ENCODE measurements at regions not wholly inside any gene's neighbourhood (a gene's known extent, or its start where the extent isn't known, plus 50 kb on each side); places are given as distances from the start of the nearest gene placed in this dataset.

DNA sequence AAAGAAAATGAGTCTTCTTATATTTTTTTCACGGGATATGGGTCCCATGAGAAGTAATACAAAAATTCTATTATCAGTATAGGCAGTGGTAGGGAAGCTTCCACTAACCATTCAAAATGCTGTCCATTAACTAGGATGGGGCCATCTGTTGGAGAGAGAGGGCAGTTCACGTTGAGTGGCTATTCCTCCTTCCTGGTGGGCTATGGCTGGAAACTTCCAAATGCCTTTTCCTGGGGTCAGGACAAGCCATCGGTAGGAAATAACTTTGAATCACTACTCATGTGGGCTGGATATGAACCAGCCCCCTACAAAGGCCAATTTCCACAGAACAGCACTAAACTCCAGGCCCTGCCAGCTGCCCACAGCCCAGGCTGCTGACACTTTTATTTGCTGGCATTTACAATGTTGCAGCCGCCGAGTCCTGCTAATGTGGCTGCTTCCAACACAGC, 156.1 kb upstream of the HNRNPA3 start:
- no peak for ATAC-seq
- no peaks in the 10 kb centered on the region for H3K36me3 Mint-ChIP-seq
- no peak for DNase-seq
- 100% methylated on average over 4 of the region's 5 CpGs for WGBS (ENCODE audit: insufficient coverage)
- peaks cover 0 to 9% of the 10 kb centered on the region in 2 donors for H3K27me3 Mint-ChIP-seq (ENCODE audit: low read depth in 2 of 2)
- Histone ChIP-seq H3K27ac (ENCODE audit: low read length) (no peak overlapping the region), H3K27me3 (ENCODE audit: control insufficient read depth, insufficient read depth, low read length) (no peaks in the 10 kb centered on the region), H3K9me3 (ENCODE audit: control insufficient read depth, insufficient read depth, low read length) (no peaks in the 10 kb centered on the region), H3K4me1 (ENCODE audit: control insufficient read depth, insufficient read depth, low read length) (no peaks in the 10 kb centered on the region), H3K36me3 (ENCODE audit: control insufficient read depth, insufficient read depth, low read length) (no peaks in the 10 kb centered on the region), H3K4me3 (ENCODE audit: low read length) (no peak overlapping the region)
- no peak overlapping the region for H3K27ac Mint-ChIP-seq
- H3K9me3 Mint-ChIP-seq, result no peaks in the 10 kb centered on the region
- intact Hi-C loops (cut with micrococcal nuclease), result no loop called here
- no peak overlapping the region for H3K4me3 Mint-ChIP-seq
- H3K4me1 Mint-ChIP-seq, result no peaks in the 10 kb centered on the region
- TF ChIP-seq, protein P1, sequence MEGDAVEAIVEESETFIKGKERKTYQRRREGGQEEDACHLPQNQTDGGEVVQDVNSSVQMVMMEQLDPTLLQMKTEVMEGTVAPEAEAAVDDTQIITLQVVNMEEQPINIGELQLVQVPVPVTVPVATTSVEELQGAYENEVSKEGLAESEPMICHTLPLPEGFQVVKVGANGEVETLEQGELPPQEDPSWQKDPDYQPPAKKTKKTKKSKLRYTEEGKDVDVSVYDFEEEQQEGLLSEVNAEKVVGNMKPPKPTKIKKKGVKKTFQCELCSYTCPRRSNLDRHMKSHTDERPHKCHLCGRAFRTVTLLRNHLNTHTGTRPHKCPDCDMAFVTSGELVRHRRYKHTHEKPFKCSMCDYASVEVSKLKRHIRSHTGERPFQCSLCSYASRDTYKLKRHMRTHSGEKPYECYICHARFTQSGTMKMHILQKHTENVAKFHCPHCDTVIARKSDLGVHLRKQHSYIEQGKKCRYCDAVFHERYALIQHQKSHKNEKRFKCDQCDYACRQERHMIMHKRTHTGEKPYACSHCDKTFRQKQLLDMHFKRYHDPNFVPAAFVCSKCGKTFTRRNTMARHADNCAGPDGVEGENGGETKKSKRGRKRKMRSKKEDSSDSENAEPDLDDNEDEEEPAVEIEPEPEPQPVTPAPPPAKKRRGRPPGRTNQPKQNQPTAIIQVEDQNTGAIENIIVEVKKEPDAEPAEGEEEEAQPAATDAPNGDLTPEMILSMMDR (IDR thresholded peaks at IDR 0.05), result no peak

GRCh38 chr2:177058747-177059146, 153.8 kb upstream of the HNRNPA3 start:
- Histone ChIP-seq H3K4me1 (ENCODE audit: control insufficient read depth, insufficient read depth, low read length) (no peaks in the 10 kb centered on the region), H3K27ac (ENCODE audit: low read length) (no peak overlapping the region), H3K36me3 (ENCODE audit: control insufficient read depth, insufficient read depth, low read length) (no peaks in the 10 kb centered on the region), H3K27me3 (ENCODE audit: control insufficient read depth, insufficient read depth, low read length) (no peaks in the 10 kb centered on the region), H3K4me3 (ENCODE audit: low read length) (no peak overlapping the region), H3K9me3 (ENCODE audit: control insufficient read depth, insufficient read depth, low read length) (no peaks in the 10 kb centered on the region)
- DNase-seq (no peak), ATAC-seq (no peak)
- Mint-ChIP-seq H3K4me3 (no peak overlapping the region), H3K9me3 (no peaks in the 10 kb centered on the region), H3K27me3 (ENCODE audit: low read depth in 2 of 2) (no peaks in the 10 kb centered on the region), H3K4me1 (no peaks in the 10 kb centered on the region), H3K27ac (no peak overlapping the region), H3K36me3 (no peaks in the 10 kb centered on the region)
- TF ChIP-seq, protein P1 (IDR thresholded peaks at IDR 0.05), result no peak
- intact Hi-C loops (cut with micrococcal nuclease), result no loop called here

DNA sequence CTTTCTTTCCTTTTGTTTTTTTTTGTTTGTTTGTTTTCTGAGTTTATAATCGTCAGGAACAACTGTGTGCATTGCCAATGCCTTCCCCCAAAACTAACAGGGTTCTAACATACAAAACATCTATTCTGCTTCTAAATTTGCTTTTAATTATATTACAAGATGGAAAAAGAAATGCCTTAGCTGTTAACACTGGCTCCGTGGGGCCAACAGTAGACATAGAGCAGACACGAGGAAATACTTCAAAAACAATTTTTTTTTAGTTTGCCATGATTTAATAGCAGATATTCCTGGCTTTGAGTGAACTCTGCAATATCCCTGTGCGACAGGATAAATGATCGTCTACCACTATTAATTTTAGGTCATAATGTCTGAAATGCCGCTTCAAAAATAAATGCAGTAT, 153.3 kb upstream of the HNRNPA3 start:
- H3K27me3 Mint-ChIP-seq (ENCODE audit: low read depth in 2 of 2), result no peaks in the 10 kb centered on the region
- intact Hi-C loops (cut with micrococcal nuclease), result no loop called here
- Histone ChIP-seq H3K27me3 (ENCODE audit: control insufficient read depth, insufficient read depth, low read length) (no peaks in the 10 kb centered on the region), H3K4me1 (ENCODE audit: control insufficient read depth, insufficient read depth, low read length) (no peaks in the 10 kb centered on the region), H3K9me3 (ENCODE audit: control insufficient read depth, insufficient read depth, low read length) (no peaks in the 10 kb centered on the region), H3K27ac (ENCODE audit: low read length) (no peak overlapping the region), H3K4me3 (ENCODE audit: low read length) (no peak overlapping the region), H3K36me3 (ENCODE audit: control insufficient read depth, insufficient read depth, low read length) (no peaks in the 10 kb centered on the region)
- H3K36me3 Mint-ChIP-seq, result no peaks in the 10 kb centered on the region
- no peaks in the 10 kb centered on the region for H3K4me1 Mint-ChIP-seq
- TF ChIP-seq, protein P1 (IDR thresholded peaks at IDR 0.05), result no peak
- WGBS (ENCODE audit: insufficient coverage), result 94% methylated on average over 3 of the region's 6 CpGs
- DNase-seq (no peak), ATAC-seq (no peak)
- no peak overlapping the region for H3K27ac Mint-ChIP-seq
- no peaks in the 10 kb centered on the region for H3K9me3 Mint-ChIP-seq
- no peak overlapping the region for H3K4me3 Mint-ChIP-seq

DNA sequence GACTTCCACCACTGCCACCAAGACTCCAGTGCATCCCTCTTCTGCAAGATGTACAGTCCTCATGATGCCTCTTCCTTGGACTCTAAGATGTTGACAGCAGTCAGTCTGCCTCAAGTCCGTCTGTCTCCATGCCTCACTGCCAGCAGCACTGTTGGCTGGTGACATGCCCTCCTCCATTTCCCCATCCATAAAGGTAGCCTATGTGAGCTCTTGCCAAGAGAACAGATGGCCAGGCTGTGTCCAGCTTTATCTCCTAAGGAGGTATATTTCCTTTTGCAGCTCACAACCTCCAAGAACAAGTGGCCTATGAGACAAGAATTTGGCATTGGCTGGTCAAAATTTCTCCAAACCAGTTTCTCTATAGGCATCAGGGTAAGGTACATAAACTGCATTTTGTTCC, 149.3 kb upstream of the HNRNPA3 start:
- DNase-seq (no peak), ATAC-seq (no peak)
- peaks cover 0 to 2% of the 10 kb centered on the region in 2 donors for H3K9me3 Mint-ChIP-seq
- H3K4me1 Mint-ChIP-seq, result no peaks in the 10 kb centered on the region
- H3K27me3 Mint-ChIP-seq (ENCODE audit: low read depth in 2 of 2), result peaks cover 0 to 8% of the 10 kb centered on the region in 2 donors
- 96% methylated on average over 1 of the region's 1 CpG for WGBS (ENCODE audit: insufficient coverage)
- H3K27ac Mint-ChIP-seq, result no peak overlapping the region
- no peak overlapping the region for H3K4me3 Mint-ChIP-seq
- H3K9me3 ChIP-seq (ENCODE audit: control insufficient read depth, insufficient read depth, low read length), result no peaks in the 10 kb centered on the region
- H3K4me1 ChIP-seq (ENCODE audit: control insufficient read depth, insufficient read depth, low read length), result no peaks in the 10 kb centered on the region
- H3K27ac ChIP-seq (ENCODE audit: low read length), result no peak overlapping the region
- TF ChIP-seq, protein P1 (IDR thresholded peaks at IDR 0.05), result no peak
- H3K36me3 ChIP-seq (ENCODE audit: control insufficient read depth, insufficient read depth, low read length), result no peaks in the 10 kb centered on the region
- H3K36me3 Mint-ChIP-seq, result no peaks in the 10 kb centered on the region
- H3K27me3 ChIP-seq (ENCODE audit: control insufficient read depth, insufficient read depth, low read length), result no peaks in the 10 kb centered on the region
- no peak overlapping the region for H3K4me3 ChIP-seq (ENCODE audit: low read length)
- intact Hi-C loops (cut with micrococcal nuclease), result no loop called here

All from natural killer cell (primary cell).